GM18505 (cell line): ENCODE measurements at regions not wholly inside any gene's neighbourhood (a gene's known extent, or its start where the extent isn't known, plus 50 kb on each side); places are given as distances from the start of the nearest gene placed in this dataset.

Experiments
- ATAC-seq: cut with Tn5 transposase; IDR thresholded peaks from one replicate; pipeline ENCODE4 v1.9.1; 2021; ENCODE audit not compliant: unreplicated experiment
- POLR2A ChIP-seq: IDR thresholded peaks from 4 replicates; pipeline ENCODE4 v1.6.1; 2011; ENCODE audit warnings: borderline replicate concordance; ENCODE audit not compliant: insufficient read depth, insufficient read length; ENCODE audit errors: extremely low read depth

DNA sequence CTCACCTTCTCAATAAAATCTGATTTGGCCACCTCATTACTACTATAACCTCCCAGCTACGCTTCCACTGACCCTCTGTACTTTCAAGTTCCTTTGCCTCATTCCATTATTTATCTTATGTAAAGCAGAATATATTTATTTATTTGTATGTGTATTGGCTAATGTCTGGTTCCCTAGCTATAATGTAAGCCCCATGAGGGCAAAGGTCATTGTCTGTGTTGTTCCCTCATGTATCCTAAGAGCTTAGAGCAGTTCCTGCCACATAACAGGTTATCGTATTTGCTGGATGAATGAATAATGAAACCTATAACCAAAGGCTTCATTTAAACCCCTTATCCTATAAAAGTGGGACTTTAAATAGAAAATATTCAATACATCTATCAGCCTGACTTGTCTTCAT is 77.9 kb upstream of the DPT start:
- ATAC-seq: no peak
- no peak for TF ChIP-seq POLR2A

DNA sequence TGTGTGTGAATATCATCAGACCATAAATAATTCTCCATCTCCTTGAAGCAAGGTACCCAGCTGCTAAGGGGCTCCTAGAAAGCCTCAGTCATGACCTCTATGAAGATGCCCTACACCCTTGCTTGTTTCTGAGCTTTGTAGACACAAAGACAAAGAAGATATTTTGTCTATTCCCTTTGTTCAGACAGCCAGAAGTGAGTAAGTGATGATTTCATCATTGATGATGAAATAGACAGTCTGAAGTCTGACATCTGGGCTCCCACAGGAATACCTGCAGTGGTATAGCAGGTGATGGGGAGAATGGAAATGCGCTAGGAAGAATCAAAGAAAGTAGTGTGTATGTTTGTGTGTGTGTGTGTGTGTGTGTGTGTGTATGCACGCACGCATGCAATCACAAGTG is 82.2 kb upstream of the DPT start:
- no peak for ATAC-seq

DNA sequence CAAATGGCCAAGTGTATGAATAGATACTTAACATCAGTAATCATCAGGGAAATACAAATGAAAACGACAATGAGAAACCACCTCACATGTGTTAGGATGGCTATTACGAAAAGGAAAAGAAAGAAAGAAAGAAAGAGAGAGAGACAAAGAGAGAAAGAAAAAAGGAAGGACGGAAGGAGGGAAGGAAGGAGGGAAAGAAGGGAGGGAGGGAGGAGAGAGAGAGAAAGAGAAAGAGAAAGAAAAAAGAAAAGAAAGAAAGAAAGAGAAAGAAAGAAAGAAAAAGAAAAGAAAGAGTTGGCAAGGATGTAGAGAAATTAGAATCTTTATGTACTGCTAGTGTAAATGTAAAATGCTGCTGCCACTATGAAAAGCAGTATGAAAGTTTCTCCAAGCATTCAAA is 90.7 kb upstream of the DPT start:
- no peak for TF ChIP-seq POLR2A
- ATAC-seq: no peak

More for the DNA sequence above, 82.2 kb upstream of the DPT start:
- no peak for TF ChIP-seq POLR2A

DNA sequence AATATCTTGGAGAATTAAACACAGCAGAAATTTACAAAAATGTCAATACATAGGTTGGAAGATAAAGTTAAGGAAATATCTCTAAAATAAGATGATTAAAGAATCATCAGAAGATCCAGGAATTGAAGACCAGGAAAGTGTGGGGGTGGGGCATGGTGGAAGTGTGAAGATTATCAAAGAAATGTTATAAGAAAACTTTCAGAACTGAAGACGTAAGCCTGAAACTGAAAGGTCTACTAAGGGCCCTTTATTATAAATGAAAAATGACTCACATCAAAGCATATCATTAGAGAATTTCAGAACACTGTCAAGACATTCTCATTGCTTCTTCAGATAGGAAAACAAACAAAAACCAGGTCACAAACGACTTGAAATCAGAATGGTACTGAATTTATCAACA is 92.4 kb upstream of the DPT start:
- no peak for TF ChIP-seq POLR2A

DNA sequence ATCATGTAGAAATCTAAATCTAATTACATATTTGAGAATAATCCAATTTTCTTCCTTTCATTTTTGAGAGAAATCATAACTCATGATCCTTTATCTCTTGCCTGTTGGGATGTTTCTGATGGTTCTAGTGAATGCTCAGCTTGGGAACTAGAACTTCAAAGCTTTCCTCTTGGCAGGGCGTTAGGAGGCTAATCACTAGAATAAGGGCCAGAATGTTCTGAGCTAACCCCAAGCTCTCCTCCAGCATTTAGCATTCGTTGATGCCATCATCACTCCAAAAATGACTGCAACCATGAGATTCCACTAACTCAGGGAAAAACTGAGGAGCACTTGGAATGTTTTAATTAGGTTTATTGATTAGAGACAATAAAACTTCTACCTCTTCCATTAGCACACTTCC is 93.9 kb upstream of the DPT start:
- no peak for TF ChIP-seq POLR2A
- ATAC-seq: no peak

More for the DNA sequence above, 92.4 kb upstream of the DPT start:
- ATAC-seq: no peak

DNA sequence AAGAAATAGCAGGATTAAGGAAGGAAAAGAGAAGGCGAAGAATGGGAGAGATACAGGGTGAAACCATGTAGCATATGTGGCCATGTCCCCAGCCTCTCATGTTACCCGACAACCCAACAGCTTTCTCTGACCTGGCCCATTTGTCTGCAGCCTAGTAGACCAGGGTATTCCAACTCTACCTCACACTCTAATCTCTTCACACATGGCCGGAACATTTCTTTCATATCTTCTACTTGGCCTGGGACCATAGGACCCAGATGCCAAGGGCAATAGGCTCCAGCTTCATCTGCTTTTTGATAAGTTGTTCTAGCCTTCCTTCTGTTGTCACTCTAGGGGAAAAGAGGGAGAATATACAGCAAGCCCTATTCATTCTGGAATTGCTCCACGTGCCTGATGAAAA is 95.0 kb upstream of the DPT start:
- ATAC-seq: no peak
- no peak for TF ChIP-seq POLR2A

DNA sequence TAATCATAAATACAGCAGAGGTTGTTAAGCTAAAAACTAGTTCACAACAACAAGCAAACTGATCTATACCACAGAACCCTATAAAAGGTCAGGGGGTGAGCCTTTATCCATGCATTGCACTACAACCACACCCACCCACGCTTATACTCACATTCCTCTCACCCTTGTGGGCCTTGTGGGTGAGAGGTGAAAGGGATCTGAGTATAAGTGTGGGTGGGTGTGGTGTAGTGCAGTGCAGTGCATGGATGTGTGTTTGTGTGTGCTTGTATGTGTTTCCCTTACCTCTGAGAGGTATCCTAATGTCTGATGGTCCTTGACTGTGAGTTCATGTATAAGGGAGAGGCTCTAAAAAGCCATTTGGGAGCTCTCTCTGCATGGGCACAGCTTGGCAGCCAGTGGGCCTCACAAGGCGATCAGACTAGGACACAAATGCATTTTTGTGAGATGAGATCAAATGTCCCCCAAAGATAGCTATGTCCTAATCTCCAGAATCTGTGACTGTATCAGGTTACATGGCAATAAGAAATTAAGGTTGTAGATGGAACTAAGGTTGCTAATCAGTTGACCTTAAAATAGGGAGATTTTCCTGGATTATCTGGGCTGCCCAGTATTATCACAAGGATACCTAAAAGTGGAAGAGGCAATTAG is 95.5 kb upstream of the DPT start:
- TF ChIP-seq POLR2A: no peak

DNA sequence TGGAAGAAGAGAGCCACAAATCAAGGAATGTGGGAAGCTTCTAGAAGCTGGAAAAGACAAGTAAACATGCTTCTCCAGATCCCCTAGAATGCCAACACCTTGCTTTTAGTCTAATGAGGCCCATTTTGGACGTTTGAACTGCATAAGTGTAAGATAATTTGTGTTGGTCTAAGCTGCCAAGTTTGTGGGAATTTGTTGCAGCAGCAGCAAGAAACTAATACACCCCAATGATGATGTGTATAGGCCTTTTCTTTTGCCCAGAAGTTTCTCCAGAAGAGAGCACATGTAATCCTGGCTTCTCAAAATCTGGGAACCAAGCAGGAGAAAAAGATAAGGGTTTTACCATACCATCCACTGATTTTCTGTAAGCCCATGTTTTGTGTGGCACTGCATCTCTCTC is 96.1 kb upstream of the DPT start:
- ATAC-seq: no peak
- no peak for TF ChIP-seq POLR2A

More for the DNA sequence above, 95.5 kb upstream of the DPT start:
- no peak for ATAC-seq

DNA sequence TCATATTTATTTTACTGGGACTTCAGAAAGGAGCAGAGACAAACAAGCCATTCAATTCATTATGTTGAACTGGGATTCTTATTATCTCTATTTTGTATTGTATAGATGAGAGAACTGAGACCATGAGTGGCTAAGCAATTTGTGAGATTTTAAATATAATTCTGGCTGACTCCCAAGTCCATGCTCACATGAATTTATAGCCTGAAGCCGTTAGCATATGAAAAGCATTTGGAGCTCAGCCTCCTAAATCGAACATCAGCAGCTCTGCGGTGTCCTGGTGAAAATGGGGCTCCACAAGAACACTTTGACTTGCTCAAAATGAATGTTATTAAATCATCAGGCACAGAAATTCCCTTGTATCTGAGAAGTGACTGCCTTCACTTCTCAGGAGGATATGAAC is 96.8 kb upstream of the DPT start:
- no peak for TF ChIP-seq POLR2A
- no peak for ATAC-seq

DNA sequence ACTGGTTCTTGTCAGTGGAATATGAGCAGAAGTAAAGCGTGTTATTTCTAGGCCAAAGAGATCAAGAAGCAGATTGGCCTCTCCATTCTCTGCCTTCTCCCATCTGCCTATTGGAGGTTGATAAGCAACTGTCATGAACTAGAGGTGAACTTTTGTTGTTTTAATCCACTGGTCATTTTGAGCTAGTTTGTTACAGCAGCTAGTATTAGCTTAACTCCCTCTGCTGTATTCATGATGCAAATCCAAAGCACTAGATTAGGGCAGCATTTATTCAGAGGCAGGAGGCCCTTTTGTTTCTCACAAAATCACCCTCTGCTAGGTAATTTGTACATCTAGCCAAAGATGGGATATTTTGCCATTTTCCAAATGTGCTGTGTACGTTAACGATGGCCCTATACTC is 97.3 kb upstream of the DPT start:
- TF ChIP-seq POLR2A: no peak
- no peak for ATAC-seq

DNA sequence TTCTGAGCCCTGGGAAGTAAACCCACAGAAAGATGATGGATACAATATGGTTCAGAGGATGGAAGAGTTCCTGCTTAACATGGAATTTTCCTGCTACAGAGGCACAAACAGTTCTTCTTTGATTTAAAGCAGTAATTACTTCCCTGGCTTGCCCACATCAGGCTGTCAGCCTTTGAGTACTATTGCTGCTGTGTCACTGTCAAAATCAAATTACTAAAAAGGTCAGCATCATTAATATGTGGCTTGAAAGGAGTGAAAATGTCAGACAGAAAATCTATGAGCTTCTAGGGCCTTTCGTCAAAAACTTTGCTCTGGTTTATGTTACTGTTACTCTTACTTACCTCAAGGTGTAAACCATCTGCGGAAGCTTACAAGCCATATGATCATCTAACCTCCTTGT is 98.6 kb upstream of the DPT start:
- TF ChIP-seq POLR2A: no peak
- ATAC-seq: no peak

DNA sequence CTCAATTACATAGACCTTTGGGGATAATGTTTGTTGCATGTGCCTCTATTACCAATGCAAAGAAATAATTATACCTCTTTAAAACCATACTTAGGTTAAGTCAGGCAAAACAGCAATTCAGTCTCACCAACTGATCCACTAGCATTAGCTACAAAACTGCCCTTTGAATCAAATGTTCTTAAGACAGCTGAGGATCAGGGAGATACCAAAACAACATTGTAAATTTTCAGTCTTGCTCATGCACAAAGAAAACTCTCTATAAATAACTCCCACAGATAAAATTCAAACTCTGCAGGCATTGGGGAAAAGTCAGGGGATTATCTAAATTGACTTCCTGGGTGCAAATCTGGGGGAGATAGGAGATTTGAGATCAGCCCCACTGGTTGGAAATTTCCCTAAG is 100.9 kb upstream of the DPT start:
- no peak for TF ChIP-seq POLR2A
- no peak for ATAC-seq

DNA sequence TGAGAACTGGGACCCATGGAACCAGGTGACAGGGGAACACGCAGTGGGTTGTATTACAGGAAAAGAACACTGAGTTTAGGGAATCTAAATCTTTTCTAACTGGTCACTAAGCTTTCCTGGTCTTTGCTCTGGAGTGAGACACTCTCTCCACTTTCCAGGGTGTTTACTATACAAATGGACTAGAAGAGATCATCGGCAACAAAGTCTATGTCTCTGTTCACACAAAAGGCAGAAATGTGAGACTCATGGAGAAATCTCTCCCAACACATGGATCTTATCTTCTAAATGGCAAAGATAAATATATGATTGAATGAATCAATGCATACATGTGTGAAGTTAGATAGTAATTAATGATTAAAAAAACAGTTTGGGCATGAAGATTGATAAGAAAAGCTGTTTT is 101.6 kb upstream of the DPT start:
- ATAC-seq: no peak
- no peak for TF ChIP-seq POLR2A

DNA sequence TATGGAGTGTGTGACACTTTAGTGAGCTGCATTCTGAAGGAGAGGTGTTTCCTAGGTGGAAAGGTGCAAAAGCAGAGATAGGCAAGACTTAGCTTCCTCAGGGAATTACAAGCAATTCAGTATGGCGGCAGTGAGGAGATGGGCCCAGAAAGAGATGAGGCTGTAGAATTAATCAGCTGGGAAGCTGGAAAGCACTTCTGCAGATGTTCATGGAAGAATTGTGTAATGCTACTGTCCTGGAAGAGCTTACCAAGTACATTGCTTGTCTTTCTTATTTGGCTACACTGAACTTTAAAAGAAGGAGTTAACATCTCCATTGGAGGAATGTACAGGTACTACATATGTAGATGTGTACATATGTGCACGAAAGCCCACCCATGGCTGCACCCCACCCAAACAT is 103.7 kb upstream of the DPT start:
- ATAC-seq: no peak
- no peak for TF ChIP-seq POLR2A

DNA sequence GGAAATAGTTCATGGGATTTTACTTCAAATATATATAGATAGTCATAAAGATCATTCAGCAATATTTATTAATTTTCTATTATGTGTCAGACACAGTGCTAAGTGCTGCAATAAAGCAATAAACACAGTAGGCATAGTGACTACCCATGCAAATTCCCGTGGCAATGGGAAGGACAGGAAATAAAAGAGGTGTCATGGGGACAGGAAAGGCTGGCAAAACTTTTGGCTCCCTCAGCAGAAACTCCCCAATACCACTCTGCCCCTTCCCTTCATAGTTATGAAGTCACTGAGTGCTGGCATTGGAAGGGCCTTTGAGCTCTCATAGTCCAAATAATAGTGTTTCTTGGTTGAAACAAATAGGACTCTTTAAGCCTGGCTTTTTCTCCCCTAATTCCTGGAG is 104.4 kb upstream of the DPT start:
- TF ChIP-seq POLR2A: no peak
- no peak for ATAC-seq

DNA sequence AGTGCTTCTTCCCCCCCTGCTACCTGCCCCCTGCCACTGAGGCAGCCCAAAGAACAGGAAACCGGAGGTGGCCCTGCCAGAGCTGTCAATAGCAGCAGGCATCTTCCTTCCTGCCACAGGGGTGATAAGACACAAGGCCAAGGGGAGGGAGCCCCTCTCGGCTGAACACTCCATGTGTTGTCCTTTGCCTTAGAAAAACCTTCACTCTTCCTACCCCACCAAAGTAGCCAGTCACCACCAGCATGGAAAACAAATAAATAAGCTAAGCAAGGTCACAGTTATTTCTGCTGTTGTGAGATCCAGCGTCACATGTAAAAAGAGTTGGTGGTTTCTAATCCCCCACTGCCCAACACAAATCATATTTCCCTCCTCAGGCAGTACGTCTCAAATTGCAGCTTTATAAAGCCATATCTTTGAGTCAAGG is 104.8 kb upstream of the DPT start:
- no peak for ATAC-seq
- TF ChIP-seq POLR2A: no peak

DNA sequence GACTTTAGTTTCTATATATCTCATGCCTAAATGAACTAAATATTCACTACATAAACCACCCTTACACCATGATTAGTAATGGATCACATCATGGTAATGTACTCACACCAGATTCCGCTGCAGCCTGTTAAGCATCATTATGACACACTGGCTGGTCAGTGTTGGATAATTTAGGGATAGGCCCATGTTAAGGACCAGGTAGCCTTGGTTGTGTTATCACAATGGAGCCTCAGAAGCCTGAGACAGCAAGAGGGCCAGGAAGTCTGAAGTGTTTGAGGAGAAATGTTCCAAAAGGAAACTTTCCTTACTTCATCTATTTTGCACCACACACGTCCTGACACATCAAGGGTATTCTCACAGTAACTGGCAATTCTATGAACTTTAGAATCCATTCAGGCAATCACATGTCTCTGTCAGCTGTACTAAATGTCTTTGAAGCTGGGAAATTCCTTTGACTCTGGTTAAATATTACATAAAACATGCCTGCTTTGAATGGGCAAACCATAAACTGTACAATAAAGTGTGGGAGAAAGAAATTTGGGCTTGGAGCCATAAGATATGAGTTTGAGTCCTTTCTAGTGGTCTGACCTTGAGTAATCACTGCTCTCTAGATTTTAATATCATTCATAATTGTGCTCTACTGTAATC is 105.3 kb upstream of the DPT start:
- ATAC-seq: no peak

More for the DNA sequence above, 105.3 kb upstream of the DPT start:
- no peak for TF ChIP-seq POLR2A
